ENCODE measurements at regions not wholly inside any gene's neighbourhood (a gene's known extent, or its start where the extent isn't known, plus 50 kb on each side); places are given as distances from the start of the nearest gene placed in this dataset.

- no peak for DNase-seq (ENCODE audit: low read depth in 2 of 2, low spot score in 1 of 2)
Measured at GRCh38 chr6:14274016-14274415, 156.4 kb downstream of the CD83 start.

GRCh38 chr6:14274546-14275492 is 157.2 kb downstream of the CD83 start:
- DNase-seq (ENCODE audit: low read depth in 2 of 2, low spot score in 1 of 2), result no peak

GRCh38 chr6:14275493-14275851 is 157.9 kb downstream of the CD83 start:
- DNase-seq (ENCODE audit: low read depth in 2 of 2, low spot score in 1 of 2), result no peak

GRCh38 chr6:14276071-14276470 is 158.5 kb downstream of the CD83 start:
- no peak for DNase-seq (ENCODE audit: low read depth in 2 of 2, low spot score in 1 of 2)

GRCh38 chr6:14276667-14277404 is 159.3 kb downstream of the CD83 start:
- no peak for DNase-seq (ENCODE audit: low read depth in 2 of 2, low spot score in 1 of 2)

- DNase-seq (ENCODE audit: low read depth in 2 of 2, low spot score in 1 of 2), result no peak
Measured at GRCh38 chr6:14277405-14277930, 159.9 kb downstream of the CD83 start.

- no peak for DNase-seq (ENCODE audit: low read depth in 2 of 2, low spot score in 1 of 2)
Measured at GRCh38 chr6:14278006-14278405, 160.4 kb downstream of the CD83 start.

- no peak for DNase-seq (ENCODE audit: low read depth in 2 of 2, low spot score in 1 of 2)
Measured at GRCh38 chr6:14278446-14278845, 160.9 kb downstream of the CD83 start.

- DNase-seq (ENCODE audit: low read depth in 2 of 2, low spot score in 1 of 2), result no peak
Measured at GRCh38 chr6:14280006-14280510, 162.5 kb downstream of the CD83 start.

GRCh38 chr6:14280766-14281293 is 163.3 kb downstream of the CD83 start:
- DNase-seq (ENCODE audit: low read depth in 2 of 2, low spot score in 1 of 2), result no peak

GRCh38 chr6:14281811-14282660 is 164.5 kb downstream of the CD83 start:
- no peak for DNase-seq (ENCODE audit: low read depth in 2 of 2, low spot score in 1 of 2)

- no peak for DNase-seq (ENCODE audit: low read depth in 2 of 2, low spot score in 1 of 2)
Measured at GRCh38 chr6:14282854-14283505, 165.4 kb downstream of the CD83 start.

- no peak for DNase-seq (ENCODE audit: low read depth in 2 of 2, low spot score in 1 of 2)
Measured at GRCh38 chr6:14283600-14284235, 166.1 kb downstream of the CD83 start.

- DNase-seq (ENCODE audit: low read depth in 2 of 2, low spot score in 1 of 2), result no peak
Measured at GRCh38 chr6:14284969-14285590, 167.5 kb downstream of the CD83 start.

- DNase-seq (ENCODE audit: low read depth in 2 of 2, low spot score in 1 of 2), result no peak
Measured at GRCh38 chr6:14286144-14286543, 168.6 kb downstream of the CD83 start.

- DNase-seq (ENCODE audit: low read depth in 2 of 2, low spot score in 1 of 2), result no peak
Measured at GRCh38 chr6:14286634-14287428, 169.3 kb downstream of the CD83 start.

- no peak for DNase-seq (ENCODE audit: low read depth in 2 of 2, low spot score in 1 of 2)
Measured at GRCh38 chr6:14287707-14288106, 170.1 kb downstream of the CD83 start.

GRCh38 chr6:14288910-14289309 is 171.3 kb downstream of the CD83 start:
- DNase-seq (ENCODE audit: low read depth in 2 of 2, low spot score in 1 of 2), result no peak

All from stimulated activated CD8-positive, alpha-beta memory T cell treated with anti-CD3 and anti-CD28 coated beads, Interleukin-4, amount 100 ng/mL, for 4 hours (primary cell).